Liver (tissue), 8 donors: ENCODE measurements at regions not wholly inside any gene's neighbourhood (a gene's known extent, or its start where the extent isn't known, plus 50 kb on each side); places are given as distances from the start of the nearest gene placed in this dataset.

Experiments used
- DNase-seq: peaks from one replicate; pipeline ENCODE4 v3.0.0-alpha.2; 2017; ENCODE audit warnings: low spot score
- H3K27ac ChIP-seq, 2 donors: one replicate each; pipeline ENCODE4 v1.7.0; 2013; ENCODE audit warnings: inconsistent platforms in 2 of 2, low read length in 2 of 2, control low read depth in 1 of 2, low read depth in 1 of 2, mild to moderate bottlenecking in 1 of 2
- H3K27me3 ChIP-seq, 4 donors: one replicate each; pipeline versions ENCODE4 v1.6.1 to v1.7.0; 2013; ENCODE audit warnings: low read length in 3 of 4, inconsistent platforms in 1 of 4, mild to moderate bottlenecking in 1 of 4, moderate library complexity in 1 of 4; ENCODE audit not compliant: control insufficient read depth in 4 of 4, insufficient read depth in 4 of 4
- H3K36me3 ChIP-seq, 4 donors: one replicate each; pipeline versions ENCODE4 v1.6.1 to v1.7.0; 2013; ENCODE audit warnings: low read length in 3 of 4, mild to moderate bottlenecking in 3 of 4, low read depth in 1 of 4, moderate library complexity in 1 of 4; ENCODE audit not compliant: control insufficient read depth in 4 of 4, insufficient read depth in 3 of 4
- H3K4me1 ChIP-seq, 4 donors: one replicate each; pipeline versions ENCODE4 v1.6.1 to v1.7.0; 2013; ENCODE audit warnings: low read length in 3 of 4, mild to moderate bottlenecking in 3 of 4, moderate library complexity in 1 of 4; ENCODE audit not compliant: control insufficient read depth in 4 of 4, insufficient read depth in 4 of 4
- H3K4me3 ChIP-seq, 3 donors: one replicate each; pipeline versions ENCODE4 v1.6.1 to v1.7.0; 2013; ENCODE audit warnings: low read length in 3 of 3, control low read depth in 1 of 3, low read depth in 1 of 3, mild to moderate bottlenecking in 1 of 3
- H3K9ac ChIP-seq, 2 donors: one replicate each; pipeline ENCODE4 v1.7.0; 2013; ENCODE audit warnings: low read length in 2 of 2, mild to moderate bottlenecking in 2 of 2, moderate library complexity in 2 of 2, control low read depth in 1 of 2, low read depth in 1 of 2
- H3K9me3 ChIP-seq, 4 donors: one replicate each; pipeline versions ENCODE4 v1.6.1 to v1.7.0; 2013; ENCODE audit warnings: low read length in 3 of 4; ENCODE audit not compliant: control insufficient read depth in 4 of 4
- CTCF ChIP-seq: fragments of 150-350 bp; IDR thresholded peaks from 2 replicates; pipeline ENCODE4 v1.5.1; 2017; ENCODE audit warnings: improper control_type of control experiment, low read depth, low read length; ENCODE audit not compliant: missing input control
- EGR1 ChIP-seq, 2 donors: IDR thresholded peaks; 2 replicates each; pipeline ENCODE4 v1.6.1; 2016 to 2018; ENCODE audit warnings: antibody characterized with exemption in 2 of 2, low read depth in 2 of 2
- FOXA1 ChIP-seq: IDR thresholded peaks from 2 replicates; pipeline ENCODE4 v1.6.1; 2016; ENCODE audit warnings: antibody characterized with exemption
- FOXA2 ChIP-seq: IDR thresholded peaks from 2 replicates; pipeline ENCODE4 v1.6.1; 2016; ENCODE audit warnings: antibody characterized with exemption
- GABPA ChIP-seq, 2 donors: IDR thresholded peaks in 1 of 2; conservative IDR thresholded peaks in 1 of 2; 2 replicates each; pipeline ENCODE4 v1.6.1; 2016; ENCODE audit warnings: antibody characterized with exemption in 2 of 2, mild to moderate bottlenecking in 1 of 2, moderate library complexity in 1 of 2
- HNF4A ChIP-seq, 2 donors: conservative IDR thresholded peaks; 2 replicates each; pipeline ENCODE4 v1.6.1; 2016; ENCODE audit warnings: antibody characterized with exemption in 2 of 2, mild to moderate bottlenecking in 2 of 2
- HNF4G ChIP-seq: IDR thresholded peaks from 2 replicates; pipeline ENCODE4 v1.6.1; 2016; ENCODE audit warnings: antibody characterized with exemption
- NR2F2 ChIP-seq: IDR thresholded peaks from 2 replicates; pipeline ENCODE4 v1.6.1; 2016; ENCODE audit warnings: antibody characterized with exemption
- RAD21 ChIP-seq, 2 donors: IDR thresholded peaks; 2 replicates each; pipeline ENCODE4 v1.6.1; 2016; ENCODE audit warnings: antibody characterized with exemption in 2 of 2, mild to moderate bottlenecking in 2 of 2
- REST ChIP-seq: IDR thresholded peaks from 2 replicates; pipeline ENCODE4 v1.6.1; 2016; ENCODE audit warnings: antibody characterized with exemption, mild to moderate bottlenecking
- RXRA ChIP-seq, 2 donors: IDR thresholded peaks; 2 replicates each; pipeline ENCODE4 v1.6.1; 2017 to 2018; ENCODE audit warnings: antibody characterized with exemption in 2 of 2, mild to moderate bottlenecking in 1 of 2
- SP1 ChIP-seq: IDR thresholded peaks from 2 replicates; pipeline ENCODE4 v1.6.1; 2018; ENCODE audit warnings: antibody characterized with exemption, mild to moderate bottlenecking
- TAF1 ChIP-seq: conservative IDR thresholded peaks from 2 replicates; pipeline ENCODE4 v1.6.1; 2016; ENCODE audit warnings: antibody characterized with exemption, mild to moderate bottlenecking
- ZBTB33 ChIP-seq: IDR thresholded peaks from 2 replicates; pipeline ENCODE4 v1.6.1; 2016; ENCODE audit warnings: antibody characterized with exemption
- WGBS: extraction: QIAGEN DNeasy Blood & Tissue Kit; methylation state at CpG from one replicate; pipeline ENCODE4 v1.1.7; 2013; 5-methylcytosine and 5-hydroxymethylcytosine counted together
- TF ChIP-seq, protein P1 (sequence below): IDR thresholded peaks from 2 replicates; pipeline ENCODE4 v1.6.1; 2016; ENCODE audit warnings: antibody characterized with exemption
- donor health status: healthy.
- donor health status: healthy.
- donor health status: healthy.
- donor health status: healthy.
- donor health status: healthy.

GRCh38 chrX:45751156-45751555 is 550.5 kb upstream of the DIPK2B start:
- TF ChIP-seq RAD21 (IDR thresholded peaks at IDR 0.05) (no peak), SP1 (no peak)
- H3K9ac ChIP-seq: no peak overlapping the region
- 67% methylated on average over 3 of the region's 3 CpGs for WGBS

GRCh38 chrX:45750639-45751038 is 550.0 kb upstream of the DIPK2B start:
- no peak for DNase-seq
- 91% methylated on average over 5 of the region's 5 CpGs for WGBS
- no peak for TF ChIP-seq HNF4A (conservative IDR thresholded peaks at IDR 0.05)
- TF ChIP-seq GABPA (IDR thresholded peaks at IDR 0.05 in 1 of 2, conservative IDR thresholded peaks at IDR 0.05 in 1 of 2): no peak
- TF ChIP-seq FOXA1: no peak
- no peak for TF ChIP-seq TAF1
- TF ChIP-seq, protein P1, sequence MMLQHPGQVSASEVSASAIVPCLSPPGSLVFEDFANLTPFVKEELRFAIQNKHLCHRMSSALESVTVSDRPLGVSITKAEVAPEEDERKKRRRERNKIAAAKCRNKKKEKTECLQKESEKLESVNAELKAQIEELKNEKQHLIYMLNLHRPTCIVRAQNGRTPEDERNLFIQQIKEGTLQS: no peak
- TF ChIP-seq FOXA2: no peak
- no peak for TF ChIP-seq CTCF
- TF ChIP-seq REST: no peak
- no peak for TF ChIP-seq HNF4G
- TF ChIP-seq RAD21 (IDR thresholded peaks at IDR 0.05): no peak
- TF ChIP-seq SP1: no peak
- TF ChIP-seq NR2F2: no peak
- TF ChIP-seq RXRA (IDR thresholded peaks at IDR 0.05): no peak
- TF ChIP-seq EGR1 (IDR thresholded peaks at IDR 0.05; ENCODE audit: low read depth in 2 of 2): no peak
- no peak for TF ChIP-seq ZBTB33
- H3K4me3 ChIP-seq: no peak overlapping the region
- H3K9ac ChIP-seq: no peak overlapping the region
- peaks cover 0 to 2% (median 0%) of the 10 kb centered on the region in 4 donors for H3K36me3 ChIP-seq
- no peak overlapping the region for H3K27ac ChIP-seq
- no peaks in the 10 kb centered on the region for H3K4me1 ChIP-seq
- H3K9me3 ChIP-seq: no peaks in the 10 kb centered on the region
- peaks cover 0 to 3% (median 0%) of the 10 kb centered on the region in 4 donors for H3K27me3 ChIP-seq

More at GRCh38 chrX:45751156-45751555, 550.5 kb upstream of the DIPK2B start:
- peaks cover 0 to 4% (median 0%) of the 10 kb centered on the region in 4 donors for H3K27me3 ChIP-seq
- H3K27ac ChIP-seq: no peak overlapping the region
- no peaks in the 10 kb centered on the region for H3K9me3 ChIP-seq
- no peaks in the 10 kb centered on the region for H3K36me3 ChIP-seq
- H3K4me1 ChIP-seq: peaks cover 0 to 1% (median 0%) of the 10 kb centered on the region in 4 donors
- H3K4me3 ChIP-seq: no peak overlapping the region
- DNase-seq: no peak
